Type B pancreatic cell (in vitro differentiated cells): ENCODE measurements at regions not wholly inside any gene's neighbourhood (a gene's known extent, or its start where the extent isn't known, plus 50 kb on each side); places are given as distances from the start of the nearest gene placed in this dataset.

Experiments
- DNase-seq: peaks from one replicate; pipeline ENCODE4 v3.0.0; 2021; ENCODE audit warnings: mixed read lengths; ENCODE audit not compliant: unreplicated experiment; ENCODE audit errors: extremely low spot score
- H3K27ac Mint-ChIP-seq: 2 replicates; pipeline ENCODE4 v1.8.0; 2021; ENCODE audit warnings: mild to moderate bottlenecking, mixed read lengths
- H3K27me3 Mint-ChIP-seq: 2 replicates; pipeline ENCODE4 v1.8.0; 2021; ENCODE audit warnings: mixed read lengths
- H3K36me3 Mint-ChIP-seq: 2 replicates; pipeline ENCODE4 v1.8.0; 2021; ENCODE audit warnings: mixed read lengths
- H3K4me1 Mint-ChIP-seq: one replicate; pipeline ENCODE4 v1.8.0; 2021; ENCODE audit warnings: mixed read lengths; ENCODE audit not compliant: unreplicated experiment
- H3K4me3 Mint-ChIP-seq: 2 replicates; pipeline ENCODE4 v1.8.0; 2021; ENCODE audit warnings: mild to moderate bottlenecking, mixed read lengths
- H3K9me3 Mint-ChIP-seq: 2 replicates; pipeline ENCODE4 v1.8.0; 2021; ENCODE audit warnings: mixed read lengths
- TF ChIP-seq, protein P1 (sequence below): fragments of 200-600 bp; sonication (generic); conservative IDR thresholded peaks from 2 replicates; pipeline ENCODE4 v1.5.0; 2021; ENCODE audit warnings: antibody characterized with exemption, mild to moderate bottlenecking

DNA sequence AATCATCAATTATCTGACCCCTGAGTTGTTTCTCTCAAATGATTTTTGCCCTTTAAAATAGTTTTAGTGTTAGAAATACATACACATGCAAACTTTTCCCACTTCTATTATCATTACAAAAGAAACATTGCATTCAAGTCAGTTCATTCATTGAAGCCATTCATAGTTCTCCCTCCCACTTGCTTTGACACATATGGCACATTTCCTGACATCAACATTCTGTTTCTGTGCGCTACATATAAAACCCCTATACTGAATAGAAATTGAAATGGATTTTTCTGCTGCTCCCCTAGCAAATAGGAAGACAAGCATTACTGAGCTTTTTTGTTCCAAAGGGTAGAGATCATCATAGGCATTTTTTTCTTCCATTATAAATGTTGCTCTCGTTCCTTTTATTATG is 497.9 kb upstream of the PCDH10 start:
- no peaks in the 10 kb centered on the region for H3K4me1 Mint-ChIP-seq
- TF ChIP-seq, protein P1, sequence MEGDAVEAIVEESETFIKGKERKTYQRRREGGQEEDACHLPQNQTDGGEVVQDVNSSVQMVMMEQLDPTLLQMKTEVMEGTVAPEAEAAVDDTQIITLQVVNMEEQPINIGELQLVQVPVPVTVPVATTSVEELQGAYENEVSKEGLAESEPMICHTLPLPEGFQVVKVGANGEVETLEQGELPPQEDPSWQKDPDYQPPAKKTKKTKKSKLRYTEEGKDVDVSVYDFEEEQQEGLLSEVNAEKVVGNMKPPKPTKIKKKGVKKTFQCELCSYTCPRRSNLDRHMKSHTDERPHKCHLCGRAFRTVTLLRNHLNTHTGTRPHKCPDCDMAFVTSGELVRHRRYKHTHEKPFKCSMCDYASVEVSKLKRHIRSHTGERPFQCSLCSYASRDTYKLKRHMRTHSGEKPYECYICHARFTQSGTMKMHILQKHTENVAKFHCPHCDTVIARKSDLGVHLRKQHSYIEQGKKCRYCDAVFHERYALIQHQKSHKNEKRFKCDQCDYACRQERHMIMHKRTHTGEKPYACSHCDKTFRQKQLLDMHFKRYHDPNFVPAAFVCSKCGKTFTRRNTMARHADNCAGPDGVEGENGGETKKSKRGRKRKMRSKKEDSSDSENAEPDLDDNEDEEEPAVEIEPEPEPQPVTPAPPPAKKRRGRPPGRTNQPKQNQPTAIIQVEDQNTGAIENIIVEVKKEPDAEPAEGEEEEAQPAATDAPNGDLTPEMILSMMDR: no peak
- no peaks in the 10 kb centered on the region for H3K27me3 Mint-ChIP-seq

DNA sequence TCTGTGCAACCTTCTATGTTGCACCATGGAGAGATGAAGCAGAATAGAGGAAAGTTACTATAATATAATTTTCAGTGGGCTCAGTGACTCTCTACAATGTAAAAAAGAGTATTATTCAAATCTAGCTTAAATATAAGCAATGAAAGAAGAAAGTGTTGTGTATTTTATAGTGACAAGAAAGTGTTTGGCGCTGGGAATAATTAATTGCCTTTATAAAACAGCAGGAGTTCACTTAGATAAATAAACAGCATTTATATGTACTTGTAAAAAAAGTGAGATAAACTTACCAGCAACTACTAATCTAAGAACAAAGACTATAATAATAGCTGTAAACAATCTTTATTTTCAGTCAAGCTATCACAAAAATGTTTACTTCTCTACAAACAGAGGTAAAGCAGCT is 488.9 kb upstream of the PCDH10 start:
- TF ChIP-seq, protein P1: no peak
- Mint-ChIP-seq H3K4me1 (no peaks in the 10 kb centered on the region), H3K36me3 (no peaks in the 10 kb centered on the region), H3K27ac (no peak overlapping the region), H3K4me3 (no peak overlapping the region), H3K9me3 (no peaks in the 10 kb centered on the region), H3K27me3 (no peaks in the 10 kb centered on the region)
- no peak for DNase-seq

More for the DNA sequence above, 497.9 kb upstream of the PCDH10 start:
- Mint-ChIP-seq H3K9me3 (no peaks in the 10 kb centered on the region), H3K27ac (no peak overlapping the region), H3K36me3 (no peaks in the 10 kb centered on the region), H3K4me3 (no peak overlapping the region)
- no peak for DNase-seq

DNA sequence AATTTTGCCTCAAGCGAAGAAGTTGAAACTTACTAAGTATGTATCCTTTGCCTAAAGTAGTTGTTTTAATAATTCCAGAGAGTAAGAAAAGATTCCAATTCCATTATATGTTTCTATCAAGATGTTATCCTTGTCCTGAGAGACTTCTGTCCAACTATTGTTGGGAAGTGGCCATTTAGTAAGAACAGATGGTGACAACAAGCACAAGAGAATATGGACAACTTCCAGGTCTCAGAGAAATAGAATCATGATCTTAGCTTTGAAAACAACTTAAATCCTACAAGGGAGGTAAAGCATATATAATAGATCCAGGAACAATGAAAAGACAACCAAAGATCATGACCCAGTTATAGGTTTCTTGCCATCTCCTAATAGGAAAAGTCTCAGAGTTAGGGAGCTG is 486.6 kb upstream of the PCDH10 start:
- Mint-ChIP-seq H3K36me3 (no peaks in the 10 kb centered on the region), H3K27me3 (no peaks in the 10 kb centered on the region), H3K27ac (no peak overlapping the region), H3K4me3 (no peak overlapping the region), H3K4me1 (no peaks in the 10 kb centered on the region), H3K9me3 (no peaks in the 10 kb centered on the region)
- DNase-seq: no peak
- TF ChIP-seq, protein P1: no peak

DNA sequence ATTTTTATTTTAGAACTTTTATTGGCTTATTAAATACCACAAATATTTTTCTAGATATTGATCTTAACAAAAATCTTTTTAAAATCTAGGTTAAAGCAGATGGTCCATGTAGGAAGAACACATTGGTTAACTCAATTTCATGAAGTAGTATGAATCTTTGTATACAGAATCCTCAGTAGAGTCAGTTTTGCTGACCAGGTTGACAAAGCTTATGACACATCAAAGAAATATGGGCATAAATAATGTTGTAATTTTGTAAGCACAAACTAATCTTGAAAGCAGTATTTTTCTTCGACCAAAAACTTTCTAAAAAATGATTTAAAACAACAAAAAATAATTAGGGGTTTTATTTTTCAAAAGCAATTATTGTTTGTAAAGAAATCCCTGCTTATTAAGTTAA is 479.3 kb upstream of the PCDH10 start:
- H3K4me1 Mint-ChIP-seq: no peaks in the 10 kb centered on the region

DNA sequence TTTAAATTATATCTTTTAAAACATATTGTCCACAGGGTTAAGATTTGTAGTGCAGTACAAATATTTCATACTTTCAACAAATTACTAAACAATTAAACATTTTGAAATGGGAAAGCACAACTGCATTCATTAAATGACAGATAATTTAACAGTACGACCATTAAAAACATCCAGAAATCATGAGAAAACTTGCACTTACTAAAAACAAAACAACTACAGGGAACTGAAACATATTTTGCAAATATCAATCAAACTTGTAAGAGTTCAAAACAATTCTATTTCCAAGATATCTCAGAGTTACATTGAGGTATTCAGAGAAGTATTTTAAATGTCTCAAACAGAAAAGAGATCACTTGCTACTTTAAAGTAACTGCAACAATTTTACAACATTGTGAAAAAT is 478.5 kb upstream of the PCDH10 start:
- H3K27ac Mint-ChIP-seq: no peak overlapping the region
- H3K4me3 Mint-ChIP-seq: no peak overlapping the region
- H3K36me3 Mint-ChIP-seq: no peaks in the 10 kb centered on the region
- H3K9me3 Mint-ChIP-seq: no peaks in the 10 kb centered on the region
- no peak for DNase-seq
- H3K27me3 Mint-ChIP-seq: no peaks in the 10 kb centered on the region
- TF ChIP-seq, protein P1: no peak
- no peaks in the 10 kb centered on the region for H3K4me1 Mint-ChIP-seq

More for the DNA sequence above, 479.3 kb upstream of the PCDH10 start:
- Mint-ChIP-seq H3K27me3 (no peaks in the 10 kb centered on the region), H3K4me3 (no peak overlapping the region), H3K27ac (no peak overlapping the region), H3K9me3 (no peaks in the 10 kb centered on the region), H3K36me3 (no peaks in the 10 kb centered on the region)
- TF ChIP-seq, protein P1: no peak
- no peak for DNase-seq

DNA sequence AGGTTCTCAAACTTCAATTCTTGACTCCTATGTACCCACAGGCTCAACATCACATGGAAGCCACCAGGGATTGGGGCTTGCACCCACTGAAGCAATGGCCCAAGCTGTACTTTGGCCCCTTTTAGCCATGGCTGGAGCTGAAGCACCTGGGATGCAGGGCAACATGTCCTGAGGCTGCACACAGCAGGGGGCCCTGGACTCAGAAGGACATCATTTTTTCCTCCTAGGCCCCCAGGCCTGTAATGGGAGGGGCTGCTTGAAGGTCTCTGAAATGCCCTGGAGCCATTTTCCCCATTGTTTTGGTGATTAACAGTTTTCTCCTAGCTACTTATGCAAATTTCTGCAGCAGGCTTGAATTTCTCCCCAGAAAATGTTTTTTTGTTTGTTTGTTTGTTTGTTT is 465.1 kb upstream of the PCDH10 start:
- Mint-ChIP-seq H3K27ac (no peak overlapping the region), H3K27me3 (no peaks in the 10 kb centered on the region), H3K4me3 (no peak overlapping the region), H3K4me1 (no peaks in the 10 kb centered on the region), H3K36me3 (no peaks in the 10 kb centered on the region), H3K9me3 (peaks cover 11% of the 10 kb centered on the region)
- TF ChIP-seq, protein P1: no peak
- no peak for DNase-seq
